ENCODE measurements at regions not wholly inside any gene's neighbourhood (a gene's known extent, or its start where the extent isn't known, plus 50 kb on each side); places are given as distances from the start of the nearest gene placed in this dataset.
"Not testable (repeated sequence)": the region's sequence is repeated elsewhere in the genome, so short reads cannot be mapped to it uniquely, and the experiment has no call there.

DNA sequence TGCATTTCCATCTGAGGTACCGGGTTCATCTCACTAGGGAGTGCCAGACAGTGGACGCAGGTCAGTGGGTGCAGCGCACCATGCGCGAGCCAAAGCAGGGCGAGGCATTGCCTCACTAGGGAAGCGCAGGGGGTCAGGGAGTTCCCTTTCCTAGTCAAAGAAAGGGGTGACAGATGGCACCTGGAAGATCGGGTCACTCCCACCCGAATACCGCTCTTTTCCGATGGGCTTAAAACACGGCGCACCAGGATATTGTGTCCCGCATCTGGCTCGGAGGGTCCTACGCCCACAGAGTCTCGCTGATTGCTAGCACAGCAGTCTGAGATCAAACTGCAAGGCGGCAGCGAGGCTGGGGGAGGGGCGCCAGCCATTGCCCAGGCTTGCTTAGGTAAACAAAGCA, 1157.1 kb downstream of the NAALADL2 start:
- not testable (repeated sequence) for DNase-seq

DNA sequence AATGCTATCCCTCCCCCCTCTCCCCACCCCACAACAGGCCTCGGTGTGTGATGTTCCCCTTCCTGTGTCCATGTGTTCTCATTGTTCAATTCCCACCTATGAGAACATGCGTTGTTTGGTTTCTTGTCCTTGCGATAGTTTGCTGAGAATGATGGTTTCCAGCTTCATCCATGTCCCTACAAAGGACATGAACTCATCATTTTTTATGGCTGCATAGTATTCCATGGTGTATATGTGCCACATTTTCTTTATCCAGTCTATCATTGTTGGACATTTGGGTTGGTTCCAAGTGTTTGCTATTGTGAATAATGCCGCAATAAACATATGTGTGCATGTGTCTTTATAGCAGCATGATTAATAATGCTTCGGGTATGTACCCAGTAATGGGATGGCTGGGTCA, 1156.1 kb downstream of the NAALADL2 start:
- not testable (repeated sequence) for DNase-seq

DNA sequence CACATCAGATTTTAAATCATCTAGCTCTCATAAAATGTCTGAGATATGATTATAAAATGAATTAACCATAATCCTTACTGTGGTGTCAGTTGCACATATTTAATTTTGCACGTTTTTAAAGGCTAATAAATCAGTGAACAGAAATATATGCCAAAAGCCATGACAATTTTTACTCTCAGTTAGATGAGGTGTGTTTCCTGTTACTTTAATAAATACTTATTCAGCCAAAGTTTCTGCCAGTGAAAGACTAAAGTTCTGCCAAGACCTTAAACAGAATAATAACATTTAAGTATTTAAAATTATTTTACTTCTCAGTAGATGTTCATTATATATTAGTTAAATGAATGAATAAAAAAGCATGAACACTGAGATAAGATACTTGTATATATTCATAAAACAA, 1150.1 kb downstream of the NAALADL2 start:
- DNase-seq, result no peak

DNA sequence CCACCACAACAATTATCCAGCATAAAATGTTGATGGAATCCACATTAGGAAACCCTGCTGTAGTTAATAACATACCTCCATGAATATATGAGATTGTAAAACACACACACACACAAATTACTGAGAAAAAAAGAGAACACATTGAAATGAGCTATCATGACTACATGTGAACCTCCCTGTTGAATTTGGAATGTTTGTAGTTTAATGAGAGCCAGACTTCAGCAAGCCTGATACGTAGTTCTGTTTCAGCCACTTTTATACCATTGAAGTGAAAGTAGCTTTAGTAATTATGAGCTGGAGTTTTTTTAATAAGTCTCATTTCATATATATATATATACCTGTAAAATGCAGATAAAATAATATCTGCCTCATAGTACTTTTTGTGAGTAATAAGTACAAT, 1146.4 kb downstream of the NAALADL2 start:
- no peak for DNase-seq

DNA sequence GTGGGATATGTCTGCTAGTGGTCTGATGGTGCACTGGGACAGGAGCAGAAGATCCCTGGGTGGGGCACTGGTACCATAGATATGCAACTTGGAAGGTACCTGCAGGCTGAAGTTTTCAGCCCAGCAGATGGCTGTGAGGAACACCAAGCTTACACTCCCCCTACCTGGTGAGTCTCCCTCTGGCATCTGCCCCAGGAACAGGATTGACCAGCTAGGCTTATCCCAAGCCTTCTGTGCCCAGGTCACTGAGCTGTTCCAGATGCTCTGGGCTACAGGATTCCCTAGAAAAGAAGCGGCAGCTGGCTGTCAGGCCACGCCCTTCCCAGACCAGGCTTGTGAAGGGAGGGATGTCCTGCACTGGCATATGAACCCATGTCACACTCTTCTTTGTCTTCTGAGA, 1130.0 kb downstream of the NAALADL2 start:
- DNase-seq, result no peak

DNA sequence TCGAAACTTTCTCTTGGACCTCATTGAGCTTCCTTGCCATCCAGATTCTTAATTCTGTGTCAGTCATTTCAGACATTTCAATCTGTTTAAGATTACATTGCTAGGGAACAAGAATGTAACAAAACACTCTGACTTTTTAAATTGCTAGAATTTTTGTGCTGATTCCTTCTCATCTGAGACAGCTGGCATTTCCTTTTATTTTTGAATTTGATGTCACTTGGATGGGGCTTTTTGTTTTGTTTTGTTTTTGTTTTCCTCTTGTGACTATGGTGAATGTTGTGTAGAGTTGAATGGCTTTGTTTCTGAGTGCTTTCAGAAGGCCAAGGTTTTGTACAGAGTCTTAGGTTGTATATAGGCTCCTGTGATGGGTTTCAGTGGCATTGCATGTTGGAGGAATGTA, 1129.3 kb downstream of the NAALADL2 start:
- no peak for DNase-seq

DNA sequence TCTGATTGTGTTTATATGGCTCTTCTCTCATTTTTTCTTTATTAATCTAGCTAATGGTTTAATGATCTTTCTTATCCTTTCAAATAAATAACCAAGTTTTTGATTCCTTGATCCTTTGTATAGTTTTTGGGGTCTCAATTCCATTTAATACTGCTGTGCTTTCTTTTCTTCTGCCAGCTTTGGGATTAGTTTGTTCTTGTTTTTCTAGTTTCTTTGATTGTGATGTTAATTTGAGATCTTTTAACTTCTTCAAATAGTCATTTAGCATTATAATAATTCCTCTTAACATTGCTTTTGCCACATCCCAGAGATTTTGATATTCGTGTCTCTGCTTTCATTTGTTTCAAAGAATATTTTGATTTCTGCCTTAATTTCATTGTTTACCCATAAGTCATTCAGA, 1126.6 kb downstream of the NAALADL2 start:
- DNase-seq, result no peak

DNA sequence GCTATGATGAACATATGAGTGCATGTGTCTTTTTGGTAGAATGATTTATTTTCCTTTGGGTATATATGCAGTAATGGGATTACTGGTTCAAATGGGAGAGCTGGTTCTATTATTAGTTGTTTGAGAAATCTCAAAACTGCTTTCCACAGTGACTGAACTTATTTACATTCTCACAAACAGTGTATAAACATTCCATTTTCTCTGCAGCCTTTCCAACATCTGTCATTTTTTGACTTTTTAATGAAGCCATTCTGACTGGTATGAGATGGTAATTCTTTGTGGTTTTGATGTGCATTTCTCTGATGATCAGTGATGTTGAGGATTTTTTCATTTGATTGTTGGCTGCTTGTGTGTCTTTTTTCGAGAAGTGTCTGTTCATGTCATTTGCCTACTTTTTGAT, 1124.2 kb downstream of the NAALADL2 start:
- DNase-seq, result no peak

DNA sequence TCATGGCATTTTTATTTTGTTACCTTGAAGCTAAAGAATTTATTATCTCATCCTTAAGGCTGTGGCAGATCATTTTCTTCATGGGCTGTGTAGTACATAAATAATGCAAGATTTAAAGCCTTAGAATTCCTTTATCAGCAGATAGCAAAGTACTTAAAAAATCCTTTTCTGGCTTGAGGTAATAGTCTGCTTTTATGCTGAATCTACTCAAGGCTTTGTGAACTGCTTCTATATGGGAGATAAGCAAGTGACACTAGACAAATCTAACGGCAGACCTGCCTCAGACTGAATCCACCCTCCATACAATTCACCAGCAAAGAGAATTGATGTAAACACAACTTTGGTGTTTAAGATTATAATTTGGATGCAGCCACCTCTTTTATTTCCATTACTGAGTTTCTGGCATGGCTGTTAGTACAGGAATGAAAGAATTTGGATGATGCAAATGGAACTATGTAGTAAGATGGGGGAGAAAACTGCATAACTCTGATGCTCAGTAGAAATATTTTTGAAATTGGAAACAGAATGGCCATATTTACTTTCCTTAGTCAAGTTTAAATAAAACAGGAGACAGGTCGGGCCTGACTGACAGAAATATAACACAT, 1121.5 kb downstream of the NAALADL2 start:
- no peak for DNase-seq

DNA sequence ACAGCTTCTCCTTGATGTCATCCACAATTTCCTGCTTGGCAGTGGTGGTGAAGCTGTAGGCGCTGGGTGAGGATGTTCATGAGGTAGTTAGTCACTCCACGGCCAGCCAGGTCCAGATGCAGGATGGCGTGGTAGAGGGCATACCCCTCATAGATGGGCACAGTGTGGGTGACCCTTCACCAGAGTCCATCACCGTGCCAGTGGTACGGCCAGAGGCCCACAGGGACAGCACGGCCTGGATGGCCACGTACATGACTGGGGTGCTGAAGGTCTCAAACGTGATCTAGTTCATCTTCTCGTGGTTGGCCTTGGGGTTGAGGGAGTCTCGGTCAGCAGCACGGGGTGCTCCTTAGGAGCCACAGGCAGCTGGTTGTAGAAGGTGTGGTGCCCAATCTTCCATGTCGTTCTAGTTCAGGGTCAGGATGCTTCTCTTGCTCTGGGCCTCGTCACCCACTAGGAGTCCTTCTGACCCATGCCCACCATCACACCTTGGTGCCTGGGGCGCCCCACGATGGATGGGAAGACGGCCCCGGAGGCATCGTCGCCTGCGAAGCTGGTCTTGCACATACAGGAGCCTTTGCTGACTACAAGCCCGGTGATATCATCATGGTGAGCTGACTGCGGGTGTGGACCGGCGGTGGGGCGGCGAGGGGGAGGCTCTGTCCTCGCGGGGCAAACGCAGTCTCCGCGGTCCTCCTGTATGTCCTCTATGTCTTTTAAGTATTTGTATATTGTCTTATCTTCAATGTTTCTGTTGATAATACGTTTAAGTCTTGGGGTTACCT, 1119.0 kb downstream of the NAALADL2 start:
- no peak for DNase-seq

DNA sequence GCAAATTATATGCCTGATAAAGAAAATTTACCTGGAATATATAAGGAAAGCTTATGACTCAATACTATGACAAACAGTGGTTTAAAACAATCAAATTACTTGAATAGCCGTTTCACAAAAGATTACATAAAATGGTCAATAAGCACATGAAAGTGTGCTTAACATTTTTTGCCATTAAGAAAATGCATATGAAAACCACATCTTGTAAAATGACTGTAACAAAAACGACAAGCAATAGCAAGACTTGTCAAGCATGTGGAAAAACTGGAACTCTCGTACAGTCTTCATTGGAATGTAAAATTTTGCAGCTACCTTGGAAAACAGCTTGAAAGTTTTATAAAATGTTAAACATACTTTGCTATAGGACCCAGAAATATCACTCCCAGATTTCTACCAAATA, 1110.3 kb downstream of the NAALADL2 start:
- no peak for DNase-seq

DNA sequence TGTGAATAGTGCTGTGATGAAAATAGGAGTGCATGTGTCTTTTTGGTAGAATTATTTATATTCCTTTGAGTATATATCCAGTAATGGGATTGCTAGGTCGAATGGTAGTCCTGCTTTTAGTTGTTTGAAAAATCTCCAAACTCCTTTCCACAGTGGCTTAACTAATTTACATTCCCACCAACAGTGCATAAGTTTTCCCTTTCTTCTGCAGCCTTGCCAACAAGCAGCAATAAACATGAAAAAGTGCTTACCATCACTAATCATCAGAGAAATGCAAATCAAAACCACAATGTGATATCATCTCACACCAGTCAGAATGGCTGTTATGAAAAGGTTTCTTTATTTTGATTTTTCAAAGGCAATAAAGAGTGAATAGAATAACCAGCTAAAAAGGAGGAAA, 1105.9 kb downstream of the NAALADL2 start:
- DNase-seq, result no peak

DNA sequence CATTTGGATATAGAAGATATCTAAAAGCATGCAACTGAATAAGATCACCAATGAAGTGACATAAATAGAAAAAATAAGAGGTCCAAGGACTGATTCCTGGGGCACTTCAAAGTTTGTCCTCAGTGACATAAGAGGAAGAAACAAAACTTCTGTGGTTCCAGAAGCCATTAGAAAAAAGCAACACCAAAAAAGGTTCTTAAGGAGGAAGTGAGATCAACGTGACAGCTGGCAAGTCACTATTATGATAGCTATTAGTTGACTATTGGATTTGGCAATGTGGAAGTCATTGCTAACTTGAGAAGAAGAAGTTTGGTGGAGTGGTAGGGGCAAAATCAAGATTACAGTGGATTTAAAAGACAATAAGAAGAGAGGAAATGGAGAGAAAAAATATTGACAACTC, 1098.3 kb downstream of the NAALADL2 start:
- DNase-seq, result no peak

DNA sequence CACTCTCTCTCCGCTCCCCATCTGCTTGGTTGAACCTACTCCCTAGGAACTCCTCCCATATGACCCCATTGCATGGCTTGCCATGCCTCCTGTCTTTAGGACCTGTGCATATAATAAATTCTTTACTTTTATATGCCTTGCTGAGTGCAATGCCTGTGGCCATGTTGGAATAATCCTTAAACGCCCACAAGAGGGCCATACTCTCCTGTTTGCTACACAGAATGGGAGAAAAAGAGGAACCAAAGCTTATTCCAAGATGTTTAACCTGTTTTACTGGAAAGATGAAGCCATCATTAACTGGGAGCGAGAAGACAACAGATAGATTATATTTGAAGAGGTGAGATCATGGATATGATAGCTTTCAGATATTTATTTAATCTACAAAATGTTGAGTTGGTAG, 1097.8 kb downstream of the NAALADL2 start:
- DNase-seq, result no peak

DNA sequence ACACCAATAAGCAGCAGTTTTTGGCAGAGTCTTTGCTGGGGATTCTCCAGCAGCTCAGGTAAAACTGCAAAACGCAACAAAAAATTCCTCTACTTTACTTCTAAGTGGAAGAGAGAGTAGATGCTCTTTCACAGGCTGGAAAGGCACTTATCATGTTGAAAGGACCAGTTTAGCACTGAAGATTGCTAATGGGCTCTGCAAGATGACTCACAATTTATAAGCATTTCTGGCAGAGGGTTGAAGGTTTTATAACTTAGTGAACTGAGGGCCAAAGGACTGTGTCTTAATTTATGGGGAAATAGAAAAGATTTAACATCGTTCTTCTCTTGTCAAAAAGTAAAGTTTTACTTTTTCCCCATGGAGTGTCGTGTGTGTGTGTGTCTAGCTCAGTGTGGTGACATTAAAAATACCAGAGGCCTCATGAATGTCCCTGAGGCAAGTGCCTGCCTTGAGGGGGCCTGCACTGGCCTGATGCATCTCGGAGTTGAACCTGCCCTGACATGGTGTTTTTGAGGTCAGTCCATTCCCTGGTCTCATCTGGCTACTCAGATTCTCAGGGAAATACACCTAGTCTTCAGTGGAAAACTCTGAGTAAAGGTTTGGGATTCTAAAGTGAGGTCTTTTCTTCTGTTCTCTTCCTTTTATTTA, 1092.0 kb downstream of the NAALADL2 start:
- DNase-seq, result no peak

DNA sequence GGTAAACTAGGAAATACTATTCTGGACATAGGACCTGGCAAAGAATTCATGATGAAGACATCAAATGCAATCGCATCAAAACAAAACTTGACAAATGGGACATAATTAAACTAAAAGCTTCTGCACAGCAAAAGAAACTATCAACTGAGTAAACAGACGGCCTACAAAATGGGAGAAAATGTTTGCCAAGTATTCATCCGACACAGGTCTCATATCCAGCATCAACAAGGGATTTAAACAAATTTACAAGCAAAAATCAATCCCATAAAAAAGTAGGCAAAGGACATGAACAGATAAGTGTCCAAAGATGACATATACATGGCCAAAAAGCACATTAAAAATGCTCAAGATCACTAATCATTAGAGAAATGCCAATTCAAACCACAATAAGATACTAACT, 1088.9 kb downstream of the NAALADL2 start:
- DNase-seq, result no peak

DNA sequence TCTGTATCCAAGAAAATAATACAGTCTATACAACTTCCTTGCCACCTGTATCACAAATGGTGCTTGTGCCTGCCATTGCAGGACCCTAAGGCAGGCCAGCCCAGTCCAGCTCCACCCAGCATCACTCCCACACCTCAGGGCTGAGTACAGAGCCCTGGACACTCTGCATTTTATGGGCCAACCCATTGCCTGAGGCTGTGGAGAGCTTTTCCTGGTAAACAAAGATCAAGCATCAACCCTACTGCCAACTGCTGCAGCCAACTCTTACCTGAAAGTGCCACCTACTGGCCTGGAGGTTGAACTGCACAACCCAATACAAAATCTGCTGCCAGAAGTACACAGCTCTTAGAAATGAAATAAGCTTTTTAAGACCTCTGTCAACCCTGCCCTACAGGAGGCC, 1082.2 kb downstream of the NAALADL2 start:
- no peak for DNase-seq

DNA sequence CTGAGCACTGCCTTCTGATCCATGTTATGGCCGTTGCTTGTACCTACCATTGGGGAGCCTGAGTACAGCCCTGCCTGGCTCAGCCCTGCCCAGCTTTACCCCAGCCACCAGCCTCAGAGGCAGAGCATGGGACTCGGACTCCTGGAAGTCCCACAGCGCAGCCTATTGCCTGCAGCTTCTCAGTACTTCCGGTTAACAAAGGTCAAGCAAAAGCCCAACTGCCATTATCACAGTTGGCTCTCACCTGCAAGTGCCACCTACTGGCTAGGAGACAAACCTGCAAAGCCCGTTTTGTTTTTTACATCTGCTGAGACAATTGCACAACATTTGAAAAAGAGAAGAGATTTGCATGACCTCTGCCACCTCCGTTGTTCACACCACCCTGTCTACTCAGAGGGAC, 1081.7 kb downstream of the NAALADL2 start:
- no peak for DNase-seq

DNA sequence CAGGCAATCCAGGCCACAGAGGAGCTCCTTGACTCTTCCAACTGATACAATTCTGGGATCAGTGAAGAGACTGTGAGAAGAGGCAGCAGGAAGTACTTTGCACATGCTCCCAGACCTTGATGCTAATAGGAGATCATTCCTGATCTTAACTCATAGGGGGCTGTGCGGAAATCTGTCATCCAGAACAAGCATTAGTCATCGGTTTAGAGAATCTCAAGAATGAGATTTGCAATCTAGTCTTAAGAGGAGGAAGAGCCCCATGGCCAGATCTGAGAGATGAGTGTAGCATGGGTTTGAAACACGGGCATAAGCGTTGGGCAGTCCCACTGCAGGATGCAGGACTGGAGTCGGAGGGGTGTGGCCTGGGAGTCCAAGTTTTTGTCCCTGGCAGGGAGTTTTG, 1081.1 kb downstream of the NAALADL2 start:
- DNase-seq, result no peak

DNA sequence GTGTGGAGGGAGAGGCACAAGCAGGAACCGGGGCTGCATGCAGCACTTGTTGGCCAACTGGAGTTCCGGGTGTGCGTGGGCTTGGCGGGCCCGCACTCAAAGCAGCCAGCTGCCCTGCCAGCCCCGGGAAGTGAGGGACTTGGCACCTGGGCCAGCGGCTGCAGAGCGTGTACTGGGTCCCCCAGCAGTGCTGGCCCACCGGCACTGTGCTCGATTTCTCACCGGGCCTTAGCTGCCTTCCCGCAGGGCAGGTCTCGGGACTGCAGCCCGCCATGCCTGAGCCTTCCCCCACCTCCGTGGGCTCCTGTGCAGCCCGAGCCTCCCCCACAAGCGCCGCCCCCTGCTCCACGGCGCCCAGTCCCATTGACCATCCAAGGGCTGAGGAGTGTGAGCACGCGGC, 1078.2 kb downstream of the NAALADL2 start:
- DNase-seq, result not testable (repeated sequence)

DNA sequence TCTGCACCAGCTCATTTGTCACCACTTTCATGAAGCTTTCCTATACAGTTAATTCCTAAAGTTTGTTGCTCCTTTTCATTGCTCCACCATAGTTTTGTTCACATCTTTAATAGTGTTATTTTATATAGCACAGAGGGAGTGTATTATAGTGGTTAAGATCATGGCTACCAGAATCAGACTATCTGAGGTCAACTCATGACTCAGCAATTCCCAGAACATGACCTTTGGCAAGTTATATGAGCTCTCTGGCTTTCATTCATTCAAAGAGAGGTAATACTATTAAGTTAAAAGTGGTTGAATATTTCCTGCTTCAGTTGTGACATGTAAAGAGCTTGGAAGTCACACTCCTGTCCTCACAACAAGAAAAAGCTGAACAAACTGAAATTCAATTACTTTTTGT, 1073.5 kb downstream of the NAALADL2 start:
- no peak for DNase-seq

DNA sequence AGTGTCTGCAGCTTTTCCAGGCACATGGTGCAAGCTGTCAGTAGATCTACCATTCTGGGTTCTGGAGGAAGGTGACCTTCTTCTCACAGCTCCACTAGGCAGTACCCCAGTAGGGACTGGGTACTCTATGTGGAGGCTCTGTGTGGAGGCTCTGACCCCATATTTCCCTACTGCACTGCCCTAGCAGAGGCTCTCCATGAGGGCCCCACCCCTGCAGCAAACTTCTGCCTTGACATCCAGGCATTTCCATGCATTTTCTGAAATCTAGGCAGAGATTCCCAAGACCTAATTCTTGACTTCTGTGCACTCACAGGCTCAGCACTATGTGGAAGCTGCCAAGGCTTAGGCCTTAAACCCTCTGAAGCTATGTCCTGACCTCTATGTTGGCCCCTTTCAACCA, 1060.0 kb downstream of the NAALADL2 start:
- DNase-seq, result no peak

DNA sequence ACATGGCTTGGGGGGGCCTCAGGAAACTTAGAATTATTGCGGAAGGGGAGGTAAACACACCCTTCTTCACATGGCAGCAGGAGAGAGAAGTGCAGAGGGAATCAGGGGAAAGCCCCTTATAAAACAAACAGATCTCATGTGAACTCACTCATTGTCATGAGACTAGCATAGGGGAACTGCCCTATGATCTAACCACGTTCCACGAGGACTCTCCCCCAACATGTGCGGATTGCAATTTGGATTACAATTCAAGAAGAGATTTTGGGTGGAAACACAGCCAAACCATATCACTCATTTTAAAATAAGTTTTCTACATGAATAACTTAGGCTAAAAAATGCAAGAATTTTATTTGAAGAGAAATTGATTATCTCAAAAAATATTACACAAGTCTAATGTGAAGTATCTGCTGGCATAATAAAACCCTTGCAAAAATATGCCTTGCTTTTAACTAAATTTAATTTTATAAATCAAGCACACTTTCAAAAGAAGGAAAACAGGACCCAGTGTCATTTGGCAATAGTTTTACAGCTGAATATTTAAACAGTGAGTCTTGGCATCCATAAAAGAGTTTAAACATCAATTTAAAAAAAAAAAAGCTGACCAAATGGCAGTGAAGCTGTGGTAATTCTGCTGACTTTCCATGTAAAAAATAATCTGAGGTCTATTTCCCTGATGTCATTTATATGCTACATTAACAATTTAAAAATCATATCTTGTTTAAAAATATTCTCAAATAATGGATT, 1057.2 kb downstream of the NAALADL2 start:
- DNase-seq, result no peak

DNA sequence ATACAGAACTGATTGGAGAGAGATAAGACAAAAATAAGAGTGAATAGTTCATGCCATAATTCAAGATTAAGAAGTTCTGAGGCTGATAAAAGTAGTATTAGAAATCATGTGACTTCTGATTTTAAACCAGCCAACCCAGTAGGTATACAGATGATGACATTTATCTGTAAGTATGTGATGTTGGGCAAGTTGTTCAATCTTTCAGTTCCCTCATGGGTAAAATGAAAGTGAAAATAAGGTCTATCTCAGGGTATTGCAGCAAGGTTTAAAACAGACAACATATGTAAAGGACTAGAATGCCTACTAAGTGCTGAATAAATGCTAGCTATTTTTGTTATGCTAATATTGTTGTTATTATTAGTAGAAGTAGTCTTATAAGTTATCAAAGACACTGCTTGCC, 1055.7 kb downstream of the NAALADL2 start:
- no peak for DNase-seq
